SK-N-SH (cell line): ENCODE measurements at regions not wholly inside any gene's neighbourhood (a gene's known extent, or its start where the extent isn't known, plus 50 kb on each side); places are given as distances from the start of the nearest gene placed in this dataset.

Experiments
- CHD2 ChIP-seq: fragments of 150-350 bp; IDR thresholded peaks from 2 replicates; pipeline ENCODE4 v1.6.1; 2018; ENCODE audit warnings: low read length; ENCODE audit not compliant: partially characterized antibody
- GABPA ChIP-seq: IDR thresholded peaks from 2 replicates; pipeline ENCODE4 v1.4.0; 2012; ENCODE audit warnings: low read depth, mild to moderate bottlenecking
- MEF2A ChIP-seq: IDR thresholded peaks from 2 replicates; pipeline ENCODE4 v1.4.0; 2012; ENCODE audit warnings: low read depth, borderline replicate concordance
- POLR2AphosphoS5 ChIP-seq: IDR thresholded peaks from 2 replicates; pipeline ENCODE4 v1.6.1; 2012; ENCODE audit warnings: low read depth, low read length
- REST ChIP-seq: IDR thresholded peaks from 2 replicates; pipeline ENCODE4 v1.6.1; 2012; ENCODE audit warnings: mild to moderate bottlenecking, low read depth, low read length, moderate library complexity
- RFX5 ChIP-seq: IDR thresholded peaks from 2 replicates; pipeline ENCODE4 v1.6.1; 2012; ENCODE audit warnings: mild to moderate bottlenecking, improper control_type of control experiment, low read length
- TAF1 ChIP-seq: IDR thresholded peaks from 2 replicates; pipeline ENCODE4 v1.6.1; 2012; ENCODE audit warnings: low read depth, mild to moderate bottlenecking, low read length, moderate library complexity, borderline replicate concordance
- YY1 ChIP-seq: IDR thresholded peaks from 2 replicates; pipeline ENCODE4 v1.4.0; 2012; ENCODE audit warnings: low read depth, mild to moderate bottlenecking

GRCh38 chr7:89605362-89605761 lies 548.9 kb upstream of the STEAP1 start:
- no peak for TF ChIP-seq POLR2AphosphoS5
- TF ChIP-seq YY1 = no peak
- TF ChIP-seq TAF1 = no peak
- TF ChIP-seq RFX5 = no peak
- TF ChIP-seq MEF2A = no peak
- no peak for TF ChIP-seq GABPA
- TF ChIP-seq CHD2 = no peak
- no peak for TF ChIP-seq REST
